ENCODE measurements at regions not wholly inside any gene's neighbourhood (a gene's known extent, or its start where the extent isn't known, plus 50 kb on each side); places are given as distances from the start of the nearest gene placed in this dataset.
"Not testable (repeated sequence)": the region's sequence is repeated elsewhere in the genome, so short reads cannot be mapped to it uniquely, and the experiment has no call there.

DNA sequence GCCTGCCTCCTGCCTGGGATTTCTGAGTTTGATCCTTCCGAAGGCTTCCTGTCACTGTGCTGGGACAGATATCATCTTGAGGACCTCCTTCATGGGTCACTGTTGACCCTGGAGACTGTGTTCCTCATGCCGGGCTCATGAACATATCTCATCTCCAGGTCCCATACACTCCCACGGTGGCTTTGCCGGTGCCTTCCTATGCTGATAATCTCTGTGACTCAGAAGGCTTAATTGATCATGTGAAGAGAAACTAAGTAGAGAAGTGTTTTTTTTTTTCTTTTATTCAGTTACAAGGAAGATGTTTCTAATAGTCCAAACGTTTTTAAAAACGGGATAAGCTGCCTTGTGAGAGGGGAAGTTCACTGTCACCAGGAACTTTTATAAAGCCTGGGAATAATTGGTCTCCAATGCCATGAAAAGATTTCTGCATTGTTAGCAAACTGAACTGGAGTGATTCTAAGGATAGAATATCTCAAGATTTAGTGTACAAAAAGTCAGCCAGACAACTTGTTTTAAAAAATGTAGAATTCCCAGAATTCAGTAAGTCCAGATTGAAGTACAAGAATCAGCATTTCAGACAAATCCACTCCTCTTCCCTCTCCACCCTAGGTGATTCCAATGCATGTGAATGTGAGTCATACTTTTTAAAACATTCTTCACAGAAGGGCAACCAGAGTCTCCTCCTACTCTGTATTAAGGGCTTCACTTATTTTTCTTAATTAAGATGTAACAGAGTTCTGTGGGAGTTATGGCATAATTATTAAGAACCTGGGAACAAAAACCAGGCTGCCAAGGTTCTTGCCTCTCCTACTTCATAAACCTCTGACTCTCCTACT, 139.8 kb upstream of the LGR5 start:
- DNase-seq (ENCODE audit: low read depth) = no peak

GRCh38 chr12:71297930-71298329, 140.1 kb upstream of the TSPAN8 start:
- no peak for DNase-seq (ENCODE audit: low read depth)

DNA sequence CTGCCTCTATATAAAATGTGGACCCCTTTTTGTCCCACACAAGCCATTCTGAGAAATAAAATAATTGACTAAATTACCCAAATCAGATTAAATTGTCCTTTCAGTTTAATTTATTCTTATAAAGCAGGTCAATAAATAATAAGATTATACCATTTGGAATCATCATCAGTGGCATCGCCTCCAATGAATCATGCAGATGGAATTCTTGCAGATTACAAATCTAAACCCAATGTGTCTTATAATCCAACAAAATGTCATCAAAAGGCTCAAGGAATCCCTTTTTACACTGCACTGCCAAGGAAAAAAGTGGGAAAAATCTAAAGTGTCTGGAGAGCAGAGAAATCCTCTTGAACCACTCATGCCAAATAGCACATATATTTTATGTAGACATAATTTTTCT, 138.2 kb upstream of the TSPAN8 start:
- DNase-seq (ENCODE audit: low read depth) = no peak

DNA sequence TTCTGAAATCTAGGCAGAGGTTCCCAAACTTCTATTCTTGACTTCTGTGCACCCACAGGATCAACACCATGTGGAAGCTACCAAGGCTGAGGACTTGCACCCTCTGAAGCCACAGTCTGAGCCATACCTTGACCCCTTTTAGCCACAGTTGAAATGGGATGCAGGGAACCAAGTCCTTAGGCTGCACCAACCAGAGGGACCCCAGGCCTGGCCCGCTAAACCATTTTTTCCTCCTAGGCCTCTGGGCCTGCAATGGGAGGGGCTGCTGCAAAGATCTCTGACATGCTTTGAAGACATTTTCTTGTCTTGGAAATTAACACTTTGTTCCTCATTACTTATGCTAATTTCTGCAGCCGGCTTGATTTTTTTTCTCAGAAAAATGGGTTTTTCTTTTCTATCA, 133.9 kb upstream of the TSPAN8 start:
- no peak for DNase-seq (ENCODE audit: low read depth)

DNA sequence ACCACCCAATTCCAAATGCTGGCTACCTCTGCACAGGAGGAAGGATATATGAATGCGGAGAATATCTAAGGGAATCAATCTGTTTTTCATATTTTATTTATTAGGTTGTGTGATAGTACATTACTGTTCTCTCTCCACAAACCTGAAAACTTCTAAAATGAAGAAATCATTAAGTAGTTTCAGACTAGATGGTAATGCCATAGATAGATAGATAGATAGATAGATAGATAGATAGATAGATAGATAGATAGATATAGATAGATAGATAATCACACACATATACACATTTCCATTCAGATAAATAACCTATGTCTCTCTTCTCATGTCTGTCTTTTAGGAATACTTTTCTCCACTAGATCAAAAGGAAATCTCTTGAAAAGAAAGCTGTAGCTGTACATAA, 126.1 kb upstream of the TSPAN8 start:
- no peak for DNase-seq (ENCODE audit: low read depth)

DNA sequence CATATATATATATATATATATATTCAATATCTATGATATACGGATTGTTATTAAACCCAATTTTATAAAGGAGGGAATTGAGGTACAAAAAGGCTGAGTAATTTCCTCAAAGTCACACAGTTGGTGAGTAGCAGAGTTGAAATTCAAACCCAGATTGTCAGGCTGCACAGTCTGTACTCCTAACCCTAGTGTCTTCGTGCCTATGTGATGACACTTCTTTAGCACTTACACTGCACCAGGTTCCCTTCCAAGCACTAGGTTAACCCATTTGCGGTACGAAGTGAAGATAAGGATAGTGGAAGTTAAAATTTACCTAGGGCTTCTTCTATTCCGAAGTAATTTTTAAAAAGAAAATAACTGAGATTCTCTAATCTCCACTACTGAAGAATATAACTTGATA, 125.1 kb upstream of the TSPAN8 start:
- no peak for DNase-seq (ENCODE audit: low read depth)

DNA sequence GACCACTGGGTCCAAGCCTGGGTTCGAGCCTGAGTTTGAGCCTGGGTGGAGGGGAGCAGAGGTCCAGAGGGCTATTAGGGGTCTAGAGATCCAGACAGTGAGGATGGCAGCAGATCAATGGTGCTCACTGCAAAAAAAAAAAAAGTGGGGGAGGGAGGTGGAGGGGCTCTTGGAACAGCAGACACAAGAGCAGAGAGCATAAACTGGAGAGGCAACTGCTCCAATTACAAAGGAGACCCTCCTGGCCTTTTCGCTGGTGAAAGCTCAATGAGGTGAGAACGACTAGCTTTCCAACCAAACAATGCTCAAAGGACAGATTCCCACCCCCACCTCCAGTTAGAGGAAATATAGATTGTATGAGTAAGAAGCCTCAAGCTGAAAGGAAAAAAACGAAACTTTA, 124.2 kb upstream of the TSPAN8 start:
- no peak for DNase-seq (ENCODE audit: low read depth)

GRCh38 chr12:71281425-71281824, 123.6 kb upstream of the TSPAN8 start:
- no peak for DNase-seq (ENCODE audit: low read depth)

DNA sequence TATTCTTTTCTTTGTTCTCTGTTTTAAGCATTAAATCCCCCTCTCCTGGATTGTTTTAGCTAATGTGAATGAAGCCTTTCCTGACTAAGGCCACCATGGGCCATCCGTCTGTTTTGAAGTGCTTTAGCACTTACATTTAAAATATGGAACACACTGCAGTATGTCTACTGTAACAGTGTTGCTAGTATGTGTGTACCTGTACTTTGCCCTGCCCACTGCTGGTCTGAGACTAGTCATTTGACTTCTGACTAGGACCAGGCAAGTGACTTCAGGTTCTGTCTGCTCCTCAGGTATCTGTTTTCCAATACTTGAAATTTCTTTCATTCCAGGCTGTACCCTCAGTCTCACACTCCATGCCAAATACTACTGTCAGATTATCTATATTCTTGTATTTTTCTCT, 120.1 kb upstream of the TSPAN8 start:
- no peak for DNase-seq (ENCODE audit: low read depth)

DNA sequence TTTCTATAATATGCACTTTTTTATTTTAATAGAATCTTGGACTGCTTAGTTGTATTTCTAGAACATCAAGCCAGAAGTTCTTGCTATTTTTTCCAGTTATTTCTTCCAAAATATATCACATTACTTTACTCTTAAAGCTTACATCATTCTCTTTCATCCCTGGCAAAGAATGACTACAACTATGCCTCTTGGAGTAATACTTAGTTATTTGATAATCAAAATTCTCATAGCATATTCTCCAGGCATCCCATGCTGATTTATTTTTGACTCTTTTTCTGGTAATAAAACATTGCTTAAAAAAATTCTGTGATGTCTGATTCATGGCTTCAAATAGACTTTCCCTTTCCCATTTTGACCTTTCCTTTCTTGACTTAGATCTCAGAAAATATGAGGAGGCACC, 118.7 kb upstream of the TSPAN8 start:
- DNase-seq (ENCODE audit: low read depth) = no peak

DNA sequence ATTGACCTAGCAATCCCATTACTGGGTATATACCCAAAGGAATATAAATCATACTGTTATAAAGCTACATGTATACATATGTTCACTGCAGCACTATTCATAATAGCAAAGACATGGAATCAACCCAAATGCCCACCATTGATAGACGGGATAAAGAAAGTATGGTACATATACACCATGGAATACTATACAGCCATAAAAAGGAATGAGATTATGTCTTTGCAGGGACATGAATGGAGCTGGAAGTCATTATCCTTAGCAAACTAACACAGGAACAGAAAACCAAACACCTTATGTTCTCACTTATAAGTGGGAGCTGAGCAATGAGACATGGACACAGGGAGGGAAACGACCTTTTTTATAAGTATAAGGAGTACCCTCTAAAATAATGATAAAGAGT, 113.0 kb upstream of the TSPAN8 start:
- not testable (repeated sequence) for DNase-seq (ENCODE audit: low read depth)

DNA sequence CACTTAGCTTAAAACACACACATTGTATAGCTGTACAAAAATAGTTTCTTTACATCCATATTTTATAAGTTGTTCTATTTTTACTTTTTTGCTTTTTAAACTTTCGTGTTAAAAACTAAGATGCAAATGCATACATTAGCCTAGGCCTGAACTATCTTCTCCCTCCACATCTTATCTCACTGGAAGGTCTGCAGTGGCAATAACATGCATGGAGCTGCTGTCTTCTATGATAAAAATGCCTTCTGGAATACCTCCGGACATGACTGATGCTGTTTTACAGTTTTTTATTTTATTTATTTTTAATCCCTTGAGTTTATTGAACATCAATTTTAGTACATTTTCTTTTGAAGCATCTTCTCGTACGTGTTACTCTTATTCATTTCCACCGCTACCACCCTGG, 112.3 kb upstream of the TSPAN8 start:
- no peak for DNase-seq (ENCODE audit: low read depth)

DNA sequence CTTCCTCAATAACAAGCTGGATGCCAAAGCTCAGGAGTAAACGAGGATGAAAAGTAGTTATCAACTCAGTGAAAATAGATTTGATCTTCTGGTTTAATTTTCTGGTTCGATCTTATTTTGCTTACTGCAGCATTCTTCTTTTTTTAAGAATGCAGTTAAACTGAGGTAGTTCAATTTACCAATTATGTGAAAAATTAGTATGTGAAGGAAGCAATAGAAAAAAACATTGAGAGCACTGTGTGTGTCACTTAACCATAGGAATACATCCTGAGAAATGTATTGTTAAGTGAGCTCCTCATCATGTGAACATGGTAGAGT, 111.4 kb upstream of the TSPAN8 start:
- DNase-seq (ENCODE audit: low read depth) = no peak

DNA sequence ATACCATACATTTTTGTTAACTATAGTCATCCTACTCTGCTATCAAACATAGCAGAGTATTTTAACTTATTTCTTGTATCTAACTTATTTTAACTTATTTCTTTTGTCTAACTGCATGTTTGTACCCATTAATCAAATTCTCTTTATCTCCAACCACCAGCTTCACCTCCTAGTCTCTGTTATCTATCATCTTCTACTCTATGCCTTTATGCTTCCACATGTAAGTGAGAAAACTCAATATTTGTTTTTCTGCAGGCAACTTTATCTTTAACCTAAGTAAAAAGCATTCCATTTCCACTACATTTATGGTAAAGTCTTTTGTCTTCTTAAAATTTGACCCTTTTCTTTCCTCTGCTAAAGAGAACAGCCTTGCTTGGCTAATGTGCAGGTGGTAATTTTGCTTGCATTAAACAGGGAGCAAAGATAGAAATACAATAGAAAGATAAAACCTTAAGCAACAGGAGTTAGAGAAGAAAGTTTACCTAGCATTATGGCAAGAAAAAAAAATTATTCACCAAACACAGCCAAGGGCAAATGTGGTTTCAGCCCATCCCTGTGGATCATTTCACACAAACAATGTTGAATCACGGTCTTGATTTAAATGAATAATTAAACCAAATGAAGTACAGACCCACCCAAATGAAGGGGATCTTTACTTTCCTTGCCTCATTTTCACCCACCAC, 110.9 kb upstream of the TSPAN8 start:
- no peak for DNase-seq (ENCODE audit: low read depth)

- no peak for DNase-seq (ENCODE audit: low read depth)
These were observed 108.8 kb upstream of the TSPAN8 start for GRCh38 chr12:71266606-71267005.

DNA sequence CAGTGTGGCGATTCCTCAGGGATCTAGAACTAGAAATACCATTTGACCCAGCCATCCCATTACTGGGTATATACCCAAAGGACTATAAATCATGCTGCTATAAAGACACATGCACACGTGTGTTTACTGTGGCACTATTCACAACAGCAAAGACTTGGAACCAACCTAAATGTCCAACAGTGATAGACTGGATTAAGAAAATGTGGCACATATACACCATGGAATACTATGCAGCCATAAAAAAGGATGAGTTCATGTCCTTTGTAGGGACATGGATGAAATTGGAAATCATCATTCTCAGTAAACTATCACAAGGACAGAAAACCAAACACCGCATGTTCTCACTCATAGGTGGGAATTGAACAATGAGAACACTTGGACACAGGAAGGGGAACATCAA, 107.9 kb upstream of the TSPAN8 start:
- DNase-seq (ENCODE audit: low read depth) = not testable (repeated sequence)

GRCh38 chr12:71262466-71262865, 104.7 kb upstream of the TSPAN8 start:
- no peak for DNase-seq (ENCODE audit: low read depth)

- no peak for DNase-seq (ENCODE audit: low read depth)
These were observed 94.7 kb upstream of the TSPAN8 start for GRCh38 chr12:71252473-71252872.

- no peak for DNase-seq (ENCODE audit: low read depth)
These were observed 92.4 kb upstream of the TSPAN8 start for GRCh38 chr12:71250166-71250565.

GRCh38 chr12:71243370-71243769, 85.6 kb upstream of the TSPAN8 start:
- DNase-seq (ENCODE audit: low read depth) = no peak

DNA sequence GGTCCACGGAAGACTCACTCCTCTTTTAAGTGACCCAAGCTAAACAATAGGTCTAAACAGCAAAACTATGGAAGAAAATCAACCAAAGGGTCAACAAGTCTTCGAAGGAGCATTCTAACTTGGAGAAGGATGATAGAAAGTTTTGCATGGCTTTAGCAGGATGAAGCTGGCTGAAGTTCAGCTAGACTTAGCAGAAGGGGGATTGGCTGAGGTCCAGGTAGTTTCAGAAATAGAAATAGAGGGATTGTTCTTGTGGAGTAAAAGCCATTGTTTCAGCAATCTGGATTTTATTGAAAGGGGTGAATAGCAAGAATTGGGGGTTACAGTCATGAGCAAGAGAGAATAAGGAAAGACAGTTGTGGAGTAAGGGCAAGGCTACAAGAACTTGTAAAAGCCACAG, 84.7 kb upstream of the TSPAN8 start:
- DNase-seq (ENCODE audit: low read depth) = no peak

GRCh38 chr12:71240946-71241345, 83.1 kb upstream of the TSPAN8 start:
- DNase-seq (ENCODE audit: low read depth) = no peak

GRCh38 chr12:71239731-71240130, 81.9 kb upstream of the TSPAN8 start:
- DNase-seq (ENCODE audit: low read depth) = no peak

GRCh38 chr12:71237128-71237527, 79.3 kb upstream of the TSPAN8 start:
- no peak for DNase-seq (ENCODE audit: low read depth)

Measured in HS-5 (cell line).